Prostate gland (tissue), 2 donors: ENCODE measurements at regions not wholly inside any gene's neighbourhood (a gene's known extent, or its start where the extent isn't known, plus 50 kb on each side); places are given as distances from the start of the nearest gene placed in this dataset.

Experiments
- CTCF ChIP-seq, 4 experiments: fragments of 200-600 bp in 2 of 4; fragments of 450-650 bp in 2 of 4; sonication (generic) in 2 of 4; IDR thresholded peaks; 1 replicate in 3 of 4; 2 replicates in 1 of 4; pipeline ENCODE4 v1.5.1; 2016 to 2019; ENCODE audit warnings: antibody characterized with exemption in 4 of 4, mild to moderate bottlenecking in 2 of 4, moderate library complexity in 2 of 4
- POLR2A ChIP-seq: fragments of 450-650 bp; IDR thresholded peaks from one replicate; pipeline ENCODE4 v1.6.1; 2016; ENCODE audit warnings: antibody characterized with exemption, mild to moderate bottlenecking
- POLR2AphosphoS5 ChIP-seq: sonication (generic); formaldehyde crosslinking; IDR thresholded peaks from one replicate; pipeline ENCODE4 v1.6.1; 2017; ENCODE audit warnings: antibody characterized with exemption

GRCh38 chrX:8413279-8413678 is 51.4 kb upstream of the VCX3B start:
- TF ChIP-seq CTCF (IDR thresholded peaks at IDR 0.05): no peak
- no peak for TF ChIP-seq POLR2A
- TF ChIP-seq POLR2AphosphoS5: no peak
